Lower leg skin (tissue), 4 donors: ENCODE measurements at regions not wholly inside any gene's neighbourhood (a gene's known extent, or its start where the extent isn't known, plus 50 kb on each side); places are given as distances from the start of the nearest gene placed in this dataset.

Experiments used
- DNase-seq, 2 donors: peaks; one replicate each; pipeline ENCODE4 v3.0.0-alpha.2; 2019; ENCODE audit warnings: low spot score in 2 of 2
- H3K4me3 ChIP-seq: fragments of 200-600 bp; sonication (generic); 2 replicates; pipeline ENCODE4 v1.5.1; 2017; ENCODE audit warnings: mild to moderate bottlenecking, low read depth; ENCODE audit not compliant: poor library complexity, severe bottlenecking
- CTCF ChIP-seq, 3 donors: fragments of 450-650 bp; IDR thresholded peaks; one replicate each; pipeline ENCODE4 v1.5.1; 2016; ENCODE audit warnings: antibody characterized with exemption in 3 of 3, mild to moderate bottlenecking in 3 of 3, moderate library complexity in 2 of 3
- POLR2A ChIP-seq, 2 donors: fragments of 450-650 bp; IDR thresholded peaks; one replicate each; pipeline ENCODE4 v1.6.1; 2016 to 2017; ENCODE audit warnings: antibody characterized with exemption in 2 of 2, mild to moderate bottlenecking in 1 of 2, moderate library complexity in 1 of 2
- WGBS, 2 donors: methylation state at CpG; one replicate each; pipeline ENCODE4 v1.1.5; 2018; 5-methylcytosine and 5-hydroxymethylcytosine counted together
- intact Hi-C: fragments of 100-400 bp; cut with DNase I; formaldehyde crosslinking; loops from one replicate; pipeline ENCODE4 v1.15.0; 2023; ENCODE audit warnings: low total_unique reads

- H3K4me3 ChIP-seq: no peak overlapping the region
- WGBS, 2 donors: 80 to 85% methylated on average over 5 of the region's 5 CpGs
- TF ChIP-seq POLR2A (IDR thresholded peaks at IDR 0.05) (no peak), CTCF (IDR thresholded peaks at IDR 0.05) (no peak)
- intact Hi-C loops: no loop called here
- DNase-seq: no peak
Measured at GRCh38 chr1:119314001-119314796, 54.4 kb upstream of the HAO2 start.

- 83 to 84% methylated on average over 18 of the region's 18 CpGs for WGBS, 2 donors
- intact Hi-C loops: no loop called here
- H3K4me3 ChIP-seq: no peak overlapping the region
- no peak for TF ChIP-seq CTCF (IDR thresholded peaks at IDR 0.05)
- TF ChIP-seq POLR2A (IDR thresholded peaks at IDR 0.05): no peak
- no peak for DNase-seq
Measured at GRCh38 chr1:119316870-119317416, 51.6 kb upstream of the HAO2 start.

DNA sequence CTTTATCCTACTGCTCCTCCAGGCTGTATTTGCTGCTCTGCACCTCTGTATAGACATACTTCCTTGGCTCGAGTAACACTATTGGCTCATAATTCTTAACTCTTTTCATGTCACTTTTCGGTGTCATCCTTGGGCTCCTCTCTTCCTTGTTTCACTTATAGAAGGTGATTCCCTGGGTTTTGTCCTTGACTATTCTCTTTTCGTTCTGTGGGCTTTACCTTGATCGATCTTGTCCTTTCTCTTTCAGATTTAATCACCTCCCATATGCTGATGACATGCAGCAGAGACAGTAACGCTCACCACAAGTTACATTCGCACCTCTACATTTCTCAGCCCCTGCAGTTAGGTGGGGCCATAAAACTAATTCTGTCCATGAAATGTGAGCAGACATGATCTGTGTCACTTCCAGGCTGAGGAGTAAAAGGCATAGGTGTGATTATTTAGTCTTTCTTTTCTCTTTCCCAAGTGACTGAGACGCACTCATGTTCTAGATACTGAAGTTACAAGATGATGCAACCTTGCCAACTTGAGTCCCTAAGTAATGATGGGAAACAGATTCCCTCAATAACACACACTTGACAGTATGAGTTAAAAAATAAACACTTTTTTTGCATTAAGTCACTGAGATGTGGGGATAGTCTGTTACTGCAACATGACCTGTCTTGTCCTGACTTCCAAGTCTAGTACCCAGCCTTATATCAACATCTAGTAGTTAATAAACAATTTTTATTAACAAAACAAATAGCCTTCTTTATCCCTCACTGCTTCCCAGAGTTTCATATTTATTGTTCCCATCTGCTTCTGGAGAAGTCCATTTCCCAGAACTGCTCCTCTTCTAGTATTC, 49.9 kb upstream of the HAO2 start:
- 79 to 88% methylated on average over 7 of the region's 7 CpGs for WGBS, 2 donors
- no peak for TF ChIP-seq CTCF (IDR thresholded peaks at IDR 0.05)
- no peak for TF ChIP-seq POLR2A (IDR thresholded peaks at IDR 0.05)
- no peak for DNase-seq

More for the DNA sequence above, 49.9 kb upstream of the HAO2 start:
- intact Hi-C loops: no loop called here
- no peak overlapping the region for H3K4me3 ChIP-seq
